ENCODE measurements at regions not wholly inside any gene's neighbourhood (a gene's known extent, or its start where the extent isn't known, plus 50 kb on each side); places are given as distances from the start of the nearest gene placed in this dataset.

DNA sequence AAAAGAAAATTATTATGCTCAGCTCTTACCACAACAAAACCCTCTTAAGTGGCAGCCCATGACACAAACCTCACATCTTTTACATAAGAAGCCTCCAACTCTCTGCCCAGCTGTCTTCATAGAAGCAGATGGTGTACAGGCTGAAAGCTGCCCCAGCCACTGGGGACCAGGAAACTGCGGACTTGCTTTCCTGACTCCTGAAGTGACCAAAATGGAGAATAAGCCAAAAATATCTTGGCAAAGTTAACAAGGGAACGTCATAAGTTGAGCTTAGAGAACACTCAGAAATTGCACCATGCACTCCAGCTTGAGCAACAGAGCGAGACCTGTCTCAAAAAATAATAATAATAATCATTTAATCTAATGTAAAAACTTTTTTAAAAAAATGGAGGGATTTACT lies 160.3 kb upstream of the CDYL start:
- DNase-seq (ENCODE audit: low spot score): peak; percentile 11

DNA sequence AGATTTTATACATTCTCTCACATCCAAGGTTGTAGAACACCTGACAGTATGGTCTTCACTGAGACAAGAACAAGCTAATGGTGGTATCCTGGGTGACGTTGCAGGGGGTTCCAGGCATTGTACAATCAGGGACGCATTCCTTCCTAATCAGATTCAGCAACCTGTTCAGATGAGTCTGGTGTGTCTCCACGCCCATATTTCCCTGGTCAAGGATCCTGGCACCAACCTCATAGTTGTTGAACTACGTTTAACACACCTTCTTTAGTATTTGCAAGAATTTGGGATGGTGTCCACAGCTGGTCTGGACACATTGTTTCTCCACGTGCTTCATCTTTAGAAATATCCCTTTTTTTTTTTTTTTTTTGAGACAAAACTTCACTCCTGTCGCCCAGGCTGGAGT lies 161.0 kb upstream of the CDYL start:
- DNase-seq (ENCODE audit: low spot score): no peak

DNA sequence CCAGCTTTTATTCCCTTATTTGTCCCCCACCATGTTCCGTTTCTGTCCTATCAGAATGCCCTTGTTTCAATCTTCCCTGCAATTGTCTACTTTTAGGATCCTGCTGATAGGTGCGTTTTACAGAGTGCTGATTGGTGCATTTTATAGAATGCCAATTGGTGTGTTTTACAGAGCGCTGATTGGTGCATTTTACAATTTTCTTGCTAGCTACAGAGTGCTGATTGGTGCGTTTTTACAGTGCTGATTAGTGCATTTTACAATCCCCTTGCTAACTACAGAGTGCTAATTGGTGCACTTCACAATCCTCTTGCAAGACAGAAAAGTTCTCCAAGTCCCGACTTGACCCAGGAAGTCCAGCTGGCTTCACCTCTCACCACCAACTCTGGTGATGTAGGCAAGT lies 161.6 kb upstream of the CDYL start:
- no peak for DNase-seq (ENCODE audit: low spot score)

- DNase-seq (ENCODE audit: low spot score): no peak
Measured at GRCh38 chr6:4613795-4614194, 162.4 kb upstream of the CDYL start.

GRCh38 chr6:4613381-4613780 lies 162.8 kb upstream of the CDYL start:
- DNase-seq (ENCODE audit: low spot score): no peak

DNA sequence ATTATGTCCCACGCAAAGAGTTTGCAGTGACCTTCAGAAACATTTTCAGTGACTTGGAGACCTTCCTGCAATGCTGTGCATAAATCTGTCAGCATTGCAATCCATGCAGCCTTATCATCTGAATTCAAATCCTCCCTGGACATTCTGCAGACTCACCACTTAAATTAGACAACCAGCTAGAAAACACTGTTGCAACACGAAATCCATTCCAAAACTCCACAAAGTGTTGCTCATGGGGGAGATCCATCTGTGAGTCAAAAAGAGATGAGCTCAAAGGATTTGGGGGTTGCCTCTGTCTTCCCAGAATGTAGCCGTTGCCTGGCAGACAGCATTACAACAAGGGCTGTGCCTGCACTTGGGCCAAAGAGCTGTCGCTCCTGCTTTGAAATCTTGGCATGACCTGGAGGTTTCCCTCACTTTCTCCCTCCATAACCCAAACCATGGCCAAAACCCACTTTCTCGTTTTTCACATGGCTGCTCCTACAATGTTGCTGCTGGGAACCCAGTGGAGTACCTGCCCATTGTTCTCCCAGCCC lies 163.5 kb upstream of the CDYL start:
- peak; percentile 61 for DNase-seq (ENCODE audit: low spot score)

GRCh38 chr6:4611429-4612129 lies 164.6 kb upstream of the CDYL start:
- DNase-seq (ENCODE audit: low spot score): no peak

GRCh38 chr6:4610256-4610655 lies 165.9 kb upstream of the CDYL start:
- no peak for DNase-seq (ENCODE audit: low spot score)

DNA sequence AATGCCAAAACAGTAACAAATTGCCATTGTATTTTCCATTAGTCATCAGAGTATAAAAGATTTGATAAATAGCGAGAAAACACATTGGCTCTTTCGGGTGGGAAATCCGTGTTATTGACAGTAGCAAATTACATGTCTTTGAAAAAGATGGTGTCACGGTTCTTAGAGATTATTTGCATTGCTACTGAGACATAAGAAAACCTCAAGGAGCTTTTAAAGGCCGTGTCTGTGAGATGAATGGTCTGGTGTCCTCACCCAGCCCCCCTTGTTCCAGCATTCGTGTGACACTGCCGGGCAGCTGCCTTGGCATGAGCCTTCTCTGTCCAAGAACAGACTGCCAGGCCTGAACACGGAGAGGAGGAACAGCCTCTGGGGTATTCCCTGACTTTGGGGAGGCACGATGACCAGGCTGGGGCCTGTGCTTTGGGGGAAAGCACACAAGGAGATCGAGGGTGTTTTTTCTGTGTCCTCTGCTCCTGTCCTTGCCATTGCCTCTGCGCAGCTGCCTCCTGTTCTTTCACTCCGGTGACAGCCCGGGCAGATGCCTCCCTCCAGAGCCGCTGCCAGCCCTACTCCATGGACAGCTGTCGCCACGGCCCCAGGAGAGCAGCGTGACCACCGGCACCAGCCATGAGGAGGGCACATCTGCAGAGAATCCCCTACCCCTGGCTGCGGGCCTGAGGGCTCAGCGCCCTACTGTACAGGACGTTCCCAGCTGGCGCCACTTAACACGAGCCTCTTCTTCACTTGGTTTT lies 167.7 kb upstream of the CDYL start:
- DNase-seq (ENCODE audit: low spot score): no peak

- DNase-seq (ENCODE audit: low spot score): no peak
Measured at GRCh38 chr6:4607793-4608192, 168.4 kb upstream of the CDYL start.

DNA sequence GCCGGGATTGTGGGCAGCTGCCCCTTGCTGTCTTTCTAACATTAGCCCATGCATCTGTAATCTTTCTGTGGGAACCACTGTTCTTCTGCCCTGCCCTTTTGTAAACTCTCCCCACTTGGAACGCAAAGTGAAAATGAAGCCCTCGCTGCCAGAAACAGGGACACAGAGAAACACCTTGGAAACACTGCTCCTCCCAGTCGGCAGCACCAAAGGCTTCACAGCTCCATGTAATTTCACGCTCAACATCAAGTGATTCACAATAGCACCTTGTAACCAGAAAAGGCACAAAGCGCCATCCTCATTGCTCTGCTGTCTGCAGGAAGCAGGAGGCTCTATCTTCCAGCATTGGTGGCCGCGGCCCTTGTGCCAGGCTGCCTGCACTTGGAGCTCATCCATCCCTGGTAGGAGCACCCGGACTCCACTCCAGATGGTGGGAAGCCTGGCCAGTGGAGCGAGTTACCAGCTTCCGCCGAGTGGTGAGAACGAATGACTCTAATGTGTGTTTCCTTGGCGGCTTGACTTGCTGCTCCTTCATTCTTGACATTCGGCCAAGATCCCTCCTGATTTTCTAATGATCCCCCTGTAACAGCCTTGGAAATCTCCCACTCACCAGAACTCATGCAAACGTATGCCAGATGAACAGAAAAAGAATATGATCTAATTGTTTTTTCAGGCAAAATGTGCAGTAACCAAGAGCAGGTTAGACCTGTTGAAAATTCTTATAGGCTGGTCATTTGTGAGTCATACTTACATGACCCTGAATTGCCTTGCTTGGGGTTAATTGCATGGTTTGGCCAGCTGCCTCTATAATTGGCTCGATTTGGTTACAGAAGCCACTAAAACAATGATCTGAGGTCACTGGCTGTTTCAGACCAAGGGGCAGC lies 169.1 kb upstream of the CDYL start:
- peak; percentile 97 for DNase-seq (ENCODE audit: low spot score)

GRCh38 chr6:4606016-4606415 lies 170.2 kb upstream of the CDYL start:
- DNase-seq (ENCODE audit: low spot score): peak; percentile 19

DNA sequence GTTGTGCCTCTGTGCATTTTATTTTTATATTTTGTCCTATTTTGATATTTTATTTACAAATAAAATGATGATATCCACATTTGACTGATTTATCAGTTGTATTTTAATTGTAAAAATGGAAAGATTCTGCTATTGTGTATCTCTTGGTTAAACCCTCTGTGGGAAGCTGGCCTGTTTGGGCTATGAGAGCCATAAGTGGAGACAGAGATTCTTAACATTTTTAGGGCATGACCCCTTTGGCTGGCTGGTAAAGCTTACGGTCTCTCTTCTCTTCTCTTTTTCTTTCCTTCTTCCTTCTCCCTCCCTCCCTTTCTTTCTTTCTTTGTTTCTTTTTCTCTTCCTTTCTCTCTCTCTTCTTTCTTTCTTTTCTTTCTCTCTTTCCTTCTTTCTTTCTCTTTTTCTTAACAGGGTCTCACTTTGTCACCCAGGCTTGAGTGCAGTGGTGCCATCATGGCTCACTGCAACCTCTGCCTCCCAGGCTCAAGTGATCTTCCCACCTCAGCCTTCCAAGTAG lies 172.3 kb upstream of the CDYL start:
- no peak for DNase-seq (ENCODE audit: low spot score)

GRCh38 chr6:4603291-4603690 lies 172.9 kb upstream of the CDYL start:
- no peak for DNase-seq (ENCODE audit: low spot score)

DNA sequence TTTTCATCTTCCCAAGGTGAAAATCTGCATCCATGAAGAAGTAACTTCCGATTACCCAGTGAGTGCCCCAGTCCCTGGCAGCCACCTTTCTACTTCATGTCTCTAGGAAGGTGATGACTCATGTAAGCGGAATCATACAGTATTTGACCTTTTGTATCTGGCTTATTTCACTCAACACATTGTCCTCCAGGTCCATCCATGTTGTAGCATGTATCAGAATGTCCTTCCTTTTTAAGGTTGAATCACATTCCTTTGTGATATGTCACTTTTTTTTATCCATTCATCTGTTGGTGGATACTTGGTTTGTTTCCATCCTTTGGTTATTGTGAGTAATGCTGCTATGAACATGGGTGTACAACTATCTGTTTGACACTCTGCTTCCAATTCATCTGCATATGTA lies 176.3 kb upstream of the CDYL start:
- DNase-seq (ENCODE audit: low spot score): no peak

- no peak for DNase-seq (ENCODE audit: low spot score)
Measured at GRCh38 chr6:4598384-4598995, 177.7 kb upstream of the CDYL start.

- DNase-seq (ENCODE audit: low spot score): no peak
Measured at GRCh38 chr6:4593951-4594350, 182.3 kb upstream of the CDYL start.

GRCh38 chr6:4592026-4592425 lies 184.2 kb upstream of the CDYL start:
- no peak for DNase-seq (ENCODE audit: low spot score)

GRCh38 chr6:4591218-4591617 lies 185.0 kb upstream of the CDYL start:
- no peak for DNase-seq (ENCODE audit: low spot score)

- DNase-seq (ENCODE audit: low spot score): no peak
Measured at GRCh38 chr6:4589295-4589694, 186.9 kb upstream of the CDYL start.

DNA sequence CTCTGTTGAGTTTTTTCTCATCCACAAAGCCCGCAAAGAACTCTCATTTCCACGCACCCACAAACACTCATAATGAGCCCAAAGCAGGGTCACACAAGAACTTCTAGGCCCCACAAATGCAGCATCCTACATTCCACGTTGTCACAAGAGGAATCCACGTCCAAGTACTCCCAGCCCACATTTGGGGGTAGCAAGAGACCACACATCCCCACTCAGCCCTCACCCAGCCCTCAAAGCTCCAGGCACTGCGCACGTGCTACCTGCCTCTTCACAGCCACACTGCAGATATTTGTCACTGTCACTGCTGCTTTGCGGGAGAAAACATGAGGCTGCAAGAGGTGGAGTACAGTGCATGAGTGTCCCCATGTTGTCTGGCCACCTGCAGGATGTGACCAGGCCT lies 187.6 kb upstream of the CDYL start:
- DNase-seq (ENCODE audit: low spot score): no peak

- no peak for DNase-seq (ENCODE audit: low spot score)
Measured at GRCh38 chr6:4588163-4588562, 188.0 kb upstream of the CDYL start.

Data from cerebellar cortex (tissue), 1 donor.